ENCODE measurements at regions not wholly inside any gene's neighbourhood (a gene's known extent, or its start where the extent isn't known, plus 50 kb on each side); places are given as distances from the start of the nearest gene placed in this dataset.
"Not testable (repeated sequence)": the region's sequence is repeated elsewhere in the genome, so short reads cannot be mapped to it uniquely, and the experiment has no call there.

DNA sequence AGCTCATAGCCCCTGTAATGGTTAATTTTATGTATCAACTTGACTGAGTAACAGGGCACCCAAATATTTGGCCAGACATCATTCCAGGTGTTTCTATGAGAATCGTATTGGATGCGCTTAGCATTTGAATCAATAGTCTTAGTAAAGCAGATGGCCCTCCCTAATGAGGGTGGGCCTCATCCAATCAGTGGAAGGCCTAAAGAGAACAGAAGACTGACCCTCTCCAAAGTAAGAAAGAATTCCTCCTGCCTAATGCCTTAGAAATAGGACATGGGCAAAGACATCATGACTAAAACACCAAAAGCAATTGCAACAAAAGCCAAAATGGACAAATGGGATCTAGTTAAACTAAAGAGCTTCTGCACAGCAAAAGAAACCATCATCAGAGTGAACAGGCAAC lies 352.5 kb upstream of the SASH1 start:
- DNase-seq = no peak

- DNase-seq = no peak
Measured at GRCh38 chr6:147991961-147992360, 350.7 kb upstream of the SASH1 start.

GRCh38 chr6:147999001-147999540 lies 343.6 kb upstream of the SASH1 start:
- DNase-seq = no peak

GRCh38 chr6:148001844-148002642 lies 340.6 kb upstream of the SASH1 start:
- DNase-seq = no peak

GRCh38 chr6:148004651-148005050 lies 338.0 kb upstream of the SASH1 start:
- no peak for DNase-seq

DNA sequence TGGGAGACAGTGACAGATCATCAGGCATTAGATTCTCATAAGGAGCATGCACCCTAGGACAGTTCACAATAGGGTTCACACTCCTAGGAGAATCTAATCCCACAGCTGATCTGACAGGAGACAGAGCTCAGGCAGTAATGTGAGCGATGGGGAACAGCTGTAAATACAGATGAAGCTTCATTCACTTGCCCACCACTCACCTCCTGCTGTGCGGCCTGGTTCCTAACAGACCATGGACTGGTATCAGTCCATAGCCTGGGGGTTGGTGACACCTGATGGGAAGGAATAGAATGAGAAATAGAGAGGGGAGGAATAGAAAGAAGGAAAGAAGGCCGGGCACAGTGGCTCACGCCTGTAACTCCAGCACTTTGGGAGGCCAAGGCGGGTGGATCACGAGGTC lies 336.8 kb upstream of the SASH1 start:
- no peak for DNase-seq

DNA sequence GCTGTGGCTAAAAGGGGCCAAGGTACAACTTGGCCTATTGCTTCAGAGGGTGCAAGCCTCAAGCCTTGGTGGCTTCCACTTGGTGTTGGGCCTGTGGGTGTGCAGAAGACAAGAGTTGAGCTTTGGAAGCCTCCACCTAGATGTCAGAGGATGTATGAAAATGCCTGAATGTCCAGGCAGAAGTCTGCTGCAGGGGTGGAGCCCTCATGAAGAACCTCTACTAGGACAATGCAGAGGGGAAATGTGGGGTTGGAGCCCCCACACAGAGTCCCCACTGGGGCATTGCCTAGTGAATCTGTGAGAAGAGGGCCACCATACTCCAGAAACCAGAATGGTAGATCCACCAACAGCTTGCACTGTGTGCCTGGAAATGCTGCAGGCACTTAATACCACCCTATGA lies 332.1 kb upstream of the SASH1 start:
- not testable (repeated sequence) for DNase-seq

DNA sequence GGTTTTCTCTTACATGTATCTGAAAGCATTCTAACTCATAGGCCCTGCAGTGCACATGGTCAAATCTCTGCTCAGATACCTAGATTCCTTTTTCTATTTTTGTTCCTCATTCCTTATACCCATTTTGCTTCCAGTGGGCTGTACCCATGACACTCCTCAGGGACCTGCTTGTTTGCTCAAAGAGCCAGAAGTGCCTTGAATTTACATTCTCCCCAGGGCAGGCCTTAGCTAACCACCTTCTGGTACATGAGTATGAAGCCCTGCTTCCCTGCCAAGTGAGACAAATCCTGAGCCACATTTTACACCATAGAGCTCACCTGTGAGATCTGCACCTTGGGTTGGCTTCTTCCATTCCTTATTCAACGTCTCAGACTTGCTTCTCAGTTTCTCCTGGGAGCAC lies 326.6 kb upstream of the SASH1 start:
- DNase-seq = no peak

DNA sequence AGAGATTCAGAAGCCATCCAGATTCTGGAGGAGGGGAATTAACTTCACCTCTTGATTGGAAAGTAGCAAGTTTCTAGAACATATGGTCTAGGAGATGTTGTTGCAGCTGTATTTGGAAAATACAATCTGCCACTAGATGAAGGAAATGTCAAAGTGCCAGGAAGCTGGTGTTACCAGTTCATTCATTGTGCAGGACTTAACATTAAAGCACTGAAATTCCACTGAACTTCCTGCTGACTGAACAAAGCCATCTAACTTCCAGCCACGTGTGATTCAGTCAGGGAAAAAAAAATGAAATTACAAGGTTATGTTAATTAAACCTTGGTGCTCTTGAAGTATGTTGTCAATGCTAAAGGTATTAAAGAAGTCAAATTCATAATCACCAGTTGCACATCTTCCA lies 321.5 kb upstream of the SASH1 start:
- DNase-seq = no peak

DNA sequence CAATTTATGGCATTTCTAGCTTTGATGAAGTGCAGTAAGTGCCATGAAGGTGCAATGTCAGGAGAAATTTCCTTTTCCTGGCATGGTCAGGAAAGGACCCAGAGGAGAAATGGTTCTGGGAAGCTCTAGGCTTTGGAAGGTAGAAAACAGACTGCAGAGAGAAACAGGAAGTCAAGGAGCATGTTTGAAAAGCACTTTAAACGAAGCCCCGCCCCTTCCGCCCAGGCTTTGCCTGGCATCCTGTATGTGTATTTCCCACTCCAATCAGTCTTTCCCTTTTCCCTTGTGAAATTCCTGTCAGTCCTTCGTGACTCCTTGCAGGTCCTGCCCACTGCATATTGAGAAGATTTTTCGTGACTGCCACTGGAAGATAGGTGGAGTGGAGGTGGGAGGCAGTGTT lies 320.9 kb upstream of the SASH1 start:
- no peak for DNase-seq

DNA sequence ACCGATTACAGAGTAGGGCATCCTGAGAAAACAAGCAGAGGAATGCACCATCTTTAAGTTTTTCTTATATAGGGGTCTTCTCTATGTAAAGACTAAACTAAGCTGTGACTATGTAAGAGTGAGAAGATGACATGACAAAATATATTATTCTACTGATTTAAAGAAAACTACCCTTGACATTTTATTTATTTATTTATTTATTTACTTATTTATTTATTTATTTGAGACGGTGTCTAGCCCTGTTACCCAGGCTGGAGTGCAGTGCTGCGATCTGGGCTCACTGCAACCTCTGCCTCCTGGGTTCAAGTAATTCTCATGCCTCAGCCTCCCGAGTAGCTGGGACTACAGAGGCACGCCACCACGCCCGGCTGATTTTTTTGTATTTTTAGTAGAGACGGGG lies 320.4 kb upstream of the SASH1 start:
- not testable (repeated sequence) for DNase-seq

- no peak for DNase-seq
Measured at GRCh38 chr6:148027201-148027600, 315.4 kb upstream of the SASH1 start.

DNA sequence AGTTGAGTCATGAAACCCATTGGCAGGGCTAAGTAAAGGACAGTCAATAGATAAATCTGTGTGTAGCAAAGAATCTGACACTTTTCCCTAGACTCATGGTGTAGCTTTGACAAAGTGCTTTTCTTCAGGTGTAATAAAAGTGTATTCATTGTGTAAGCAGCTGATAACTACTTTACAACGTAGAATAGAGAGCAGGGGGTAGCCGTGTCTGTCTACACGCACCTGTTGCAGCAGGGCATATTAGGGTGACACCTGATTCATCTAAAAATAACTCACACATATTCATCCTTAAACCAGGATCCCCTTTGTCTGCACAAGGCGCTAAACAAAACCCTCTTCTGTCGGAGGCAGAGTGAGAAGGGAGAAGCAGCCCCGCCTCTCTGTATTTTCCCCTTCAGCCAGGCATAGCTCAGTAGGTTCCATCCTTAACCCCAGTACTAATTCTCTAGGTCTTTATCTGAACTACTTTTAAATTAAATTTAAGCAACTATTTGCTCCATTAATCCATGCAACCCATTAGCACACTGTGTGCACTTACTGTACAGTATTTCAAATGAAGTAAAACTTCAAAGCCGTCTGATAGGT lies 306.7 kb upstream of the SASH1 start:
- DNase-seq = no peak

DNA sequence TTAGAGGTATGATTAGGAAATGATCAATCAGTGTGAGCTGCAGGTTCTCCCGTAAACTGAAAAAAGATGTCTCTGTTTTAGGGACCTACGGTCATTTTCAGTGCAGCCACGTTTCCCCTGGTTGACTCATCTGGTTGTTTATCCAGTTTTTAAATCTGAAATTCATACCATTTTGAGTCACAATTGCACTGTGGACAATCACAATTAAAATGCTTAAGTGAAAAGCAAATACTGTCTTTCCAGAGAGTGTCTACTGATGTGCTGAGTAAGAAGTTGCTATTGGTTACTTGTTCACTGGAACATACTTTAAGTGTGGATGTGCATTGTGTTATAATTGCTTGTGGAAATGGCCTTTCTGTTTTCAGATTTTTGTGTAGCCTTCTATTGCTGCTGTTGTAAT lies 305.1 kb upstream of the SASH1 start:
- no peak for DNase-seq

DNA sequence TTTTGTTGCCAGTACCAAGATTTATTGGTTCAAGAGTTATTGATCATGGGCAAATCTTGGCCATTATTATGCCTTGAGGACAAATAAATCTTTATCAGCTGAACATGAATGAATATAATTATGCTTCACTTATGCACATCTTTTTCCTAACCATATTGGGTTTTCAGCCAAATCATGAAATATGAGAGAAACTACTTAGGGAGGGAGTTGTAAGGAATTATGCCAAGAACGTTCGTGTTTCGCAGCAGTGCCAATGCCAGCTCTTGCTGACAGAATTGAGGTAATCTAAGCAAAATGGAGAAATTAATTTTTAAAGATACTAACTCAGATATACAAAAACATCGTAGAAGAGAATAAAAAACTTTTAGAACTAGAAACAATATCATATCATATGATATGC lies 301.1 kb upstream of the SASH1 start:
- DNase-seq = no peak

DNA sequence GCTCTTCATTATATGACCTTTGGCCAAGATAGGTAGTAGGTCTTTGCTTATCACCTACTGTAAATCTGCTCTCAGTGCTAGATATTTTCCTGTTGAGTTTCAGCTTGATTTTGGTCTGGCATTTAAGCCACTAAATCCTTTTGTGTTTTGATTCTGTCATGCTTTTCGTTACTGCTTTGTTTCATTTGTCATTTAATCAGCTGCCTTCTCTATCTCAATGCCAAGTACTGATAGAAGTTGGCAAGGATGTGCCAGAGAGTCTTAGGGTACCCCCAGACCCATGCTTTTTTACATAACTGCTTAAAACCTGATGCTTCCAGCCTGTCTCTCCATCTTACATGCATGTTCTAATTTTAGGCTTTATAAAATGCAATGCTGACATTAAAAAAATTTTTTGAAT lies 300.1 kb upstream of the SASH1 start:
- DNase-seq = no peak

- no peak for DNase-seq
Measured at GRCh38 chr6:148044261-148044751, 298.3 kb upstream of the SASH1 start.

GRCh38 chr6:148044921-148045320 lies 297.7 kb upstream of the SASH1 start:
- no peak for DNase-seq

DNA sequence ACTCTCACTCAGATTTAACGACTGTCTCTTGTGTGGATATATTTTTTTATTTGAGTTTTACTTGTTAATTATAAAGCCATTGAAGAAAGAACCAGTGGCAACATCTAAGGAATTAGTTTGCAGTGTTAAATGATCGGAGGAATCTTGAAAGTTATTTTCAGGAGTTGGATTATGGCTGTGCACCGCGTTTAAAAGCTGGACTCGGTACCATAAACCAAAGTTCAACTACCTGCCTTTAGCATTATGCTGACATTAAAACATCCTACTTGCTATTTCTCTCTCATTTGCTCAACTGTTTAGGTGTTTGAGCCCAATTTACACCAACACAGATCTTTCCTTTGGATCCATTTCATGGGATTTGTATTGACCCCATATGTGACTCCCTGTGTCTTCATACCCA lies 289.4 kb upstream of the SASH1 start:
- no peak for DNase-seq

- no peak for DNase-seq
Measured at GRCh38 chr6:148053796-148054195, 288.8 kb upstream of the SASH1 start.

DNA sequence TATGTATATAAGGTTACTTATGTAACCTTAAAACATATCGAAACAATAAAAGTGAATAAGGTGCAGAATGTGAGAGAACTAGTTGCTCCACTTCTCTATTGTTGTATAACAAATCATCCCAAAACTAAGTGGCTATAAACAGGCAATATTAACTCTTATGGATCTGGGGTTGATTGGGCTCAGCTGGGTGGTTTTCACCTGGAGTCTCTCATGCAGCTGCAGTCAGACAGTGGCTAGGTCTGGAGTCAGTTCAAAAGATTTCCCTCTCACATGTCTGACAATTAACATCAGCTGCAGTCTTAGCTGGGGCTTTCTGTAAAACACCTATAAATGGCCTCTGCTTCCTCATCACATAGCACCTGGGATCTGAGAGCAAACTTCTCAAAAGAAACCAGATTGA lies 288.4 kb upstream of the SASH1 start:
- no peak for DNase-seq

GRCh38 chr6:148055419-148055818 lies 287.2 kb upstream of the SASH1 start:
- DNase-seq = no peak

GRCh38 chr6:148059869-148060268 lies 282.8 kb upstream of the SASH1 start:
- no peak for DNase-seq

- no peak for DNase-seq
Measured at GRCh38 chr6:148064406-148065134, 278.1 kb upstream of the SASH1 start.
